ENCODE measurements at regions not wholly inside any gene's neighbourhood (a gene's known extent, or its start where the extent isn't known, plus 50 kb on each side); places are given as distances from the start of the nearest gene placed in this dataset.
"Not testable (repeated sequence)": the region's sequence is repeated elsewhere in the genome, so short reads cannot be mapped to it uniquely, and the experiment has no call there.

DNA sequence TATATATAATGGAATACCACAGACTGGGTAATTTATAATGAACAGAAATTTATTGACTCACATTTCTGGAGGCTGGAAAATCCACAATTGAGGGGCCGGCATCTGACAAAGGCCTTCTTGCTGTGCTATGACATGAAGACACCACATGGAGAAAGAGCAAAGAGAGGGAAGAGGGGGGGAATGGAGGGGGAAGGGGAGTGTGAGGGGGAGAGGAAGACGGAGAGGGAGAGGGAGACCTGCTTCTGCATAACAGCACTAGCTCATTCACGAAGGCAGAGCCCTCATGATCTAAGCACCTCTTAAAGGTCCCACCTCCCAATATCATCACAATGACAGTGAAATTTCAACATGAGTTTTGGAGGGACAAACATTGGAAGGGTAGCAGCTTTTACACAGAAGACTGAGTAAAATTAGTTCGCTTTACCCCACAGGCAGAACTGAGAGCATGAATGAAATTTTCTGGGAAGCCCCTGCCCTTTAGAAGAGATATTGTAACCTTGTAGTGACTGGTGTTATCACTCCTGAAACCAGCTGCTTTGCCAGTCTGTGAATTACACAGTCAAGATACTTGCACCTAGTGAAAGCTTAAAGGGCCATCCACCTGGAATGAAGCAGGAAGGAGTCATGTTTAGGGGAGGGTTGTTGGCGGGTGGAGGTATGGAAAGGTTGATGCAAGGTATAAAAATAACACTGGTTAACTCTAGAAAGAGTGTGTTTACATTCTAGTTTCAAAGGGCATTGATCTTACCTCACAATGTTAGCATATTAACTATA, 793.0 kb upstream of the TPTE start:
- DNase-seq (ENCODE audit: low spot score in 2 of 2, unreplicated experiment in 2 of 2); H3K27ac Mint-ChIP-seq; H3K4me1 Mint-ChIP-seq; H3K27me3 Mint-ChIP-seq (ENCODE audit: low read depth); H3K36me3 Mint-ChIP-seq; H3K4me3 Mint-ChIP-seq: not testable (repeated sequence)
- H3K9me3 Mint-ChIP-seq: peaks cover 52% of the 10 kb centered on the region

DNA sequence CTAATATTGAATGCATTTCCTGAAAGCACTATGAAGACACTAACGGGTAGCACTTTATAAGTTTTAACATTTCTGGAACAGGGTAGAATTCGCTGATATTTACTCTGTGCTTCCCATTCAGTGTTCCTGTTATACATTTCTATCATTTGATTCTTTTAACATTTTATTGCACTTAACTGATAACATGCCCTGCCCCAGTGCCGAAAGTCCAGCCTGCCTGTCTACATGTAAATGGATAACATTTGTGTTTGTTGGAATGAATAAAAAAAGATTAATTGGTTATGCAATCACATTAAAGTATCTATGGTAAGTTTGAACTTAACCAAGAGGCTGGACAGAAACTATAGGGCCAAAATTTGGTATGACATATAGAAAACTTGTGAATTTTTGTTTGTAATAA, 790.5 kb upstream of the TPTE start:
- Mint-ChIP-seq H3K9me3 (peaks cover 35% of the 10 kb centered on the region), H3K27ac (no peak overlapping the region), H3K4me1 (no peaks in the 10 kb centered on the region), H3K27me3 (ENCODE audit: low read depth) (no peaks in the 10 kb centered on the region), H3K36me3 (no peaks in the 10 kb centered on the region), H3K4me3 (no peak overlapping the region)
- TF ChIP-seq, protein P1, sequence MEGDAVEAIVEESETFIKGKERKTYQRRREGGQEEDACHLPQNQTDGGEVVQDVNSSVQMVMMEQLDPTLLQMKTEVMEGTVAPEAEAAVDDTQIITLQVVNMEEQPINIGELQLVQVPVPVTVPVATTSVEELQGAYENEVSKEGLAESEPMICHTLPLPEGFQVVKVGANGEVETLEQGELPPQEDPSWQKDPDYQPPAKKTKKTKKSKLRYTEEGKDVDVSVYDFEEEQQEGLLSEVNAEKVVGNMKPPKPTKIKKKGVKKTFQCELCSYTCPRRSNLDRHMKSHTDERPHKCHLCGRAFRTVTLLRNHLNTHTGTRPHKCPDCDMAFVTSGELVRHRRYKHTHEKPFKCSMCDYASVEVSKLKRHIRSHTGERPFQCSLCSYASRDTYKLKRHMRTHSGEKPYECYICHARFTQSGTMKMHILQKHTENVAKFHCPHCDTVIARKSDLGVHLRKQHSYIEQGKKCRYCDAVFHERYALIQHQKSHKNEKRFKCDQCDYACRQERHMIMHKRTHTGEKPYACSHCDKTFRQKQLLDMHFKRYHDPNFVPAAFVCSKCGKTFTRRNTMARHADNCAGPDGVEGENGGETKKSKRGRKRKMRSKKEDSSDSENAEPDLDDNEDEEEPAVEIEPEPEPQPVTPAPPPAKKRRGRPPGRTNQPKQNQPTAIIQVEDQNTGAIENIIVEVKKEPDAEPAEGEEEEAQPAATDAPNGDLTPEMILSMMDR (IDR thresholded peaks at IDR 0.05; ENCODE audit: unreplicated experiment): no peak
- no peak for DNase-seq (ENCODE audit: low spot score in 2 of 2, unreplicated experiment in 2 of 2)

DNA sequence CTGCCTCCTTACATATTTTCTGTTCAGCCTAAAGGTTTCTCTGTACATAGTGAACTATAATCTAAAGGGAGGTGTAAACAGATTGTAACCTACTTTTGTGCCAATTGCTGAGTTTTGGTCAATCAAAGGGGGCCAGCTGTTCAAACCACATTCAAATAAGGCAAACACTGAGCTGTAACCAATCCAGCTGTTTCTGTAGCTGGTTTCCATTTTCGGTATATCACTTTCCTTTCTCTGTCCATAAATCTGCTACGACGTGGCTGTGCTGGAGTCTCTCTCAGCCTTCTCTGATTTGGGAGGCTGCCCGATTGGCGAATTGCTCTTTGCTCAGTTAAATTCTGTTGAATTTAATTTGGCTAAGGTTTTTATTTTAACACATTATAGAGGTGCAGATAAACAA, 790.1 kb upstream of the TPTE start:
- H3K36me3 Mint-ChIP-seq; H3K4me1 Mint-ChIP-seq; DNase-seq (ENCODE audit: low spot score in 2 of 2, unreplicated experiment in 2 of 2); H3K27me3 Mint-ChIP-seq (ENCODE audit: low read depth); H3K4me3 Mint-ChIP-seq; H3K27ac Mint-ChIP-seq: not testable (repeated sequence)
- peaks cover 33% of the 10 kb centered on the region for H3K9me3 Mint-ChIP-seq

DNA sequence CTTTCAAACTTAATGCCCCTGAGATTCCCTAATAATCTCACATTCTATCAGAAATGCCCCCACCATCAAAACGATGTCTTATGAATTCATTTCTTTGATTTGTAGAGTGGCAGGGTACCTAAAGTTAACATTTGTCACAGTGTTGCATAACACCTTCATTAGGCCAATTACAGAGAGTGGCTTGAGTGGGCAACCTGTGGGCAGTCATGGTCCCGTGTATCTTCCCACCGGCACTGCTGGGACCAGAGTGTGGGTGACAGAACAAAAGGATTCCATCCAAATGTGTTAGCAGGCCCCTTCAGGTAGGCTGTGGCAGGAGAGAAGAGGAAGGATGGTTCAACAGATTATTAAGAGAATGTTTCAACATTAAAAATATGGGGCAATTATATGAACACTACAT, 788.8 kb upstream of the TPTE start:
- H3K4me1 Mint-ChIP-seq; DNase-seq (ENCODE audit: low spot score in 2 of 2, unreplicated experiment in 2 of 2); H3K27me3 Mint-ChIP-seq (ENCODE audit: low read depth); H3K4me3 Mint-ChIP-seq; H3K27ac Mint-ChIP-seq; H3K36me3 Mint-ChIP-seq: not testable (repeated sequence)
- H3K9me3 Mint-ChIP-seq: peaks cover 20% of the 10 kb centered on the region

DNA sequence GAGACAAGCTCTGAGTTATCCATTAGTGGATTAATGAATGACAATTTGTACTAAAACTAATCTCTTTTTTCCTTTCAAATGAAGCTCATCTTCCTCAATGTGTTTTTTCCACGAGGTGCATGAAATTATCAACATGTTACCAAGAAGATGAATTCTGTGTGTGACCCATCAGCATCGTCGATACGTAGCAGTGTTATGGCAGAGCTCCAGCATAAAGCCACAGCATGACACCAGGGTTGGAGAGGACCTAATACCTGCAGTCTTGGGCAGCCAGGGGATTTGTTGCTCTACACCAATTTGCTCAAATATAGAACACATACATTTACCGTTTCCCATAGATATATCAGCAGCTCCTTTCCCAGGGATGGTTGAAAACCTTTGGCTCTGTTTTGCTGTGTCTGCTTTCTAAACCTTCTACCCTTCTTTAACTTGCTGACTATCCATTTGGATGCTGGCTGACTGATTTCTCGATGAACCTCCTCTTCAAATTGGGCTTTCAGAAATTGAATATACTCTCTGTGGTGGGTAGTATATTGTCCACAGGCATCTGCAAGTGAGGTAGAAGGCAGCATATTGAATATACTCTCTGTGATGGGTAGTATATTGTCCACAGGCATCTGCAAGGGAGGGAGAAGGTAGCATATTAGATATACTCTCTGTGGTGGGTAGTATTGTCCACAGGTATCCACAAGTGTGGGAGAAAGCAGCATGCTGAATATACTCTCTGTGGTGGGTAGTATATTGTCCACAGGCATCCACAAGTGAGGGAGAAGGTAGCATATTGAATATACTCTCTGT, 787.4 kb upstream of the TPTE start:
- H3K4me3 Mint-ChIP-seq; H3K27me3 Mint-ChIP-seq (ENCODE audit: low read depth); H3K4me1 Mint-ChIP-seq; H3K27ac Mint-ChIP-seq; H3K36me3 Mint-ChIP-seq; DNase-seq (ENCODE audit: low spot score in 2 of 2, unreplicated experiment in 2 of 2); H3K9me3 Mint-ChIP-seq: not testable (repeated sequence)

DNA sequence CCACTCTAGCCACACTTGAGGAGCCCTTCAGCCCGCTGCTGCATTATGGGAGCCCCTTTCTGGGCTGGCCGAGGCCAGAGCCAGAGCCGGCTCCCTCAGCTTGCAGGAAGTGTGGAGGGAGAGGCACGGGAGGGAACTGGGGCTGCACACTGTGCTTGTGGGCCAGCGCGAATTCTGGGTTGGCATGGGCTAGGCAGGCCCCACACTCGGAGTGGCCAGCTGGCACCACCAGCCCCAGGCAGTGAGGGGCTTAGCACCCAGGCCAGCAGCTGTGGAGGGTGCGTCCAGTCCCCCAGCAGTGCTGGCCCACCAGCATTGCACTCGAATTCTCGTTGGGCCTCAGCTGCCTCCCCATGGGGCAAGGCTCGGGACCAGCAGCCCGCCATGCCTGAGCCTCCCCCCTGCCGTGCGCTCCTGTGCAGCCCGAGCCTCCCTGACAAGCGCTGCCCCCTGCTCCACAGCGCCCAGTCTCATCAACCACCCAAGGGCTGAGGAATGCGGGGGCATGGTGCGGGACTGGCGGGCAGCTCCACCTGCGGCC, 785.9 kb upstream of the TPTE start:
- H3K27ac Mint-ChIP-seq: no peak overlapping the region
- peaks cover 5% of the 10 kb centered on the region for H3K9me3 Mint-ChIP-seq
- peaks cover 5% of the 10 kb centered on the region for H3K36me3 Mint-ChIP-seq
- H3K4me1 Mint-ChIP-seq: no peaks in the 10 kb centered on the region
- H3K27me3 Mint-ChIP-seq (ENCODE audit: low read depth): no peaks in the 10 kb centered on the region
- DNase-seq (ENCODE audit: low spot score in 2 of 2, unreplicated experiment in 2 of 2): no peak
- TF ChIP-seq, protein P1 (IDR thresholded peaks at IDR 0.05; ENCODE audit: unreplicated experiment): no peak
- no peak overlapping the region for H3K4me3 Mint-ChIP-seq

DNA sequence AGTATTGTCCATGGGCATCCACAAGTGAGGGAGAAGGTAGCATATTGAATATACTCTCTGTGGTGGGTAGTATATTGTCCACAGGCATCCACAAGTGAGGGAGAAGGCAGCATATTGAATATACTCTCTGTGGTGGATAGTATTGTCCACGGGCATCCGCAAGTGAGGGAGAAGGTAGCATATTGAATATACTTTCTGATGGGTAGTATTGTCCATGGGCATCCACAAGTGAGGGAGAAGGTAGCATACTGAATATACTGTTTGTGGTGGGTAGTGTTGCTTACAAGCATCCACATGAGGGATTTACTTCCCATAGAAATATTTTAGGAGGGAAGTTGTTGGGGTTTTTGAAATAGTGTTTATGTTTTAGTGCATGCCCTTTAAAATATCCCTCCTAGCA, 784.1 kb upstream of the TPTE start:
- H3K27me3 Mint-ChIP-seq (ENCODE audit: low read depth); DNase-seq (ENCODE audit: low spot score in 2 of 2, unreplicated experiment in 2 of 2); H3K4me1 Mint-ChIP-seq; H3K27ac Mint-ChIP-seq; H3K36me3 Mint-ChIP-seq; H3K4me3 Mint-ChIP-seq: not testable (repeated sequence)
- H3K9me3 Mint-ChIP-seq: peaks cover 22% of the 10 kb centered on the region

DNA sequence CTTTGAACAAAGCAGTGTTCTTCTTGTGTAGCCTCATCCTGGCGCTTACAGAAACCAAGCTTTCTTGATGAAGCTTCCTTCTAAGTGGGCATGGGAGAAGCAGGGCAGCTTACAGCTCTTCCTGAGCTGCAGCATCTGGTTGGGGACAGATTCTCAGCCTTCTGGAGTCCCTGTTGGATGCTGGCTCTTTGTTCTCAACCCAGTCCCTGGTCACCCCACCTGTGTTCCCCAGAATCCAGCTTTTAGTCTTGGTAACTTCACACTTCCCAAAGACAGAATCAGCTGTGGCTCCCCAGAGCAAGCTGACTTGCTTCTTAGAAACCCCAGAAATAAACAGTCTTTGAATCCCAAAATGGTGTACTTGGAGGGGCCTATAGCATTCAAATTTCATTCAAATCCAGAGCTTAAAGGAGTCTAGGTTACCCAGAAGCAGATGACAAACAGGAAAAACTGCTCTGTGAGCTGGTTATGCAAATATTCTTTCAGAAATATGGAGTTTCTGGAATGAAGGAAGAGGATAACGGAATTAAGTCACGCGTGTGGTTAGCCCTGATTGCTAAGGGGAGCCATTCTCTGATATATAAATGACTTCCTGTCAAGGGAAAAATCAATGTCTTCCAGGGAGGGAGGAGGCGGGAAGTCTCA, 783.4 kb upstream of the TPTE start:
- not testable (repeated sequence) for H3K36me3 Mint-ChIP-seq, H3K4me3 Mint-ChIP-seq, H3K4me1 Mint-ChIP-seq

More for the DNA sequence above, 783.4 kb upstream of the TPTE start:
- not testable (repeated sequence) for H3K27me3 Mint-ChIP-seq (ENCODE audit: low read depth); DNase-seq (ENCODE audit: low spot score in 2 of 2, unreplicated experiment in 2 of 2); H3K27ac Mint-ChIP-seq
- H3K9me3 Mint-ChIP-seq: peaks cover 25% of the 10 kb centered on the region
